Renal pelvis (tissue), 1 donor: ENCODE measurements at regions not wholly inside any gene's neighbourhood (a gene's known extent, or its start where the extent isn't known, plus 50 kb on each side); places are given as distances from the start of the nearest gene placed in this dataset.
A peak's percentile ranks its signal among the peaks of the same experiment; 100 is the strongest.
"Not testable (repeated sequence)": the region's sequence is repeated elsewhere in the genome, so short reads cannot be mapped to it uniquely, and the experiment has no call there.

Source experiments
- DNase-seq: peaks from one replicate; pipeline ENCODE4 v3.0.0-alpha.2; 2013

DNA sequence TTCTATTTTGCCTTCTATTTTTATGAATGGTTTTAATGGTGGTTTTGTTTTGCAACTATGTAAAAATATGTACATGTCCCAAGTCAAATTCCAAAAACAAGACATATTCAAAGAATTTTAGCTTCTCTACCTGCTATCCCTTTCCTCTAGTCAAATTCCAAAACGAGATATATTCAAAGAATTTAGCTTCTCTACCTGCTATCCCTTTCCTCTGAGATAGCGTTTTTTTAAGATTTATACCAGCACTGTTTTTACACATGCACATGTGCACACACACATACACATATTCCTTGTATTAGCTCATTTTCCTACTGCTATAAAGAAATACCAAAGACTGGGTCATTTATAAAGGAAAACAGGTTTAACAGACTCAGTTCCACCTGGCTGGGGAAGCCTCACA lies 199.1 kb upstream of the ARL4C start:
- no peak for DNase-seq

DNA sequence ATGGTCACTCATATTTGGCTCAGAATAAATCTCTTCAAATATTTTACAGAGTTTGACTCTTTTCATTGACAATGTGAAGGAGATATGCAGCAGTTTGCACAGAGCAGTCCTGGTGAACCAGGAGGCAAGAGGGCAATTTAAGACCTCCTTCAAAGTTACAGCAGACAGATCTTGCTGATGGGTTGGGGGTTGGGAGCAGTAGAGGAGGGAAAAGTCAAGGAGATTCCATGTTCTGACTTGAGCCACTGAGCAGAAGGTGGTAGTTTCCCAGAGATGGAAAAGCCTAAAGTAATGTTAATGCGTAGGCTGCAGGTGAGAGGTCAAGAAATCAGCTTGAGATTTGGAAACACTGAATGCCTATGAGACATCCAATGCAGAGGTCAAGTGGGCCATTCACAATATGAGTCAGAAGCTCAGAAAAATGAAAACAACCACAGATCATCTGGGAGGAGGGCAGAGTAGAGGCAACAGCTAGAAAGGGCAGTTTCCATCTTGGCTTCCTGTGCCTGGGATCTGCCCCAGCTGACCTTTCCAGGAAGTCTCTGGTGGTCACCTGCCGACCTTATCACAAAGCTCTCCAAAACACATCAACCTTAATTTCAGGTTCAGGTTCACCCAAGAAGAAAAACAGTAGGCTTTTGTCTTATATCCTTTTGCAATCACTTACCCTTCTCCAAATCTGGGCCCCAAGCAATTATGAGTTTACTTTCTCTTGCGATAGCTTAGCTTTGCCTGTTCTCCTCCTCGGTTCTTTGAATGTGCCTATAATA lies 197.5 kb upstream of the ARL4C start:
- DNase-seq: no peak

DNA sequence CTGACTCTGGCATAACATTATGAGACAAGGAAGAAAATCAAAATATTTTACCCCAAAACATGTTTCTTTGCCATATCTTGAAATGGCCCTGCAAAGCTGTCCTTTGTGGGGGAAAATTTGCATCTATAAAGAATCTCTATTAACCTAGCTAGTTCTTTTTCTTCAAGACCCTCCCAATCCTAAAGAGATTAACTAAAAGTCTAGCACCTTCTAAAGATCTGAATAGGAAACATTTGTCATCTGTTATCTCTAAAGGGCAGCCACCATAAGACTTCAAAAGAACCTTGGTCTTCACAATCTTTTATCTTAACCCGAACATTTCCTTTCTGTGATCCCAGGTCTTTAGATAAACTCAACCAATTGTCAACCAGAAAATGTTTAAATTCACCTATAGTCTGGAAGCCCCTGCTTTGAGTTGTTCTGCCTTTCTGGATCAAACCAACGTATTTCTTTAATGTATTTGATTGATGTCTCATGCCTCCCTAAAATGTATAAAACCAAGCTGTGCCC lies 196.9 kb upstream of the ARL4C start:
- DNase-seq: not testable (repeated sequence)

DNA sequence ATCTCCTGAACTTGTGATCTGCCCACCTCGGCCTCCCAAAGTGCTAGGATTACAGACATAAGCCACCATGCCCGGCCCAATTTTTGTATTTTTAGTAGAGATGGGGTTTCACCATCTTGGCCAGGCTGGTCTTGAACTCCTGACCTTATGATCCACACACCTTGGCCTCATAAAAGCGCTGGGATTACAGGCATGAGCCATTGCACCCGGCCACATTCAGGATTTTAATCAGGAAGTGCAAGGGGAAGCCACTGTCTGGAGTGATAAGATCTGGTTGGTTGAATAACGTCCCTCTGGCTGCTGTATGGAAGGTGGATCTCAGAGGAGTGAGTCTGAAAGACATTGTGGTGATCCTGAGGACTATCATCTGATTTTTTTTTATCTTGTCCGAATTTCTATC lies 196.3 kb upstream of the ARL4C start:
- DNase-seq: not testable (repeated sequence)

GRCh38 chr2:234691968-234692955 lies 195.4 kb upstream of the ARL4C start:
- no peak for DNase-seq

GRCh38 chr2:234691214-234691575 lies 194.3 kb upstream of the ARL4C start:
- no peak for DNase-seq

- peak; percentile 27 for DNase-seq
Observed at GRCh38 chr2:234690569-234691213, 193.8 kb upstream of the ARL4C start.

DNA sequence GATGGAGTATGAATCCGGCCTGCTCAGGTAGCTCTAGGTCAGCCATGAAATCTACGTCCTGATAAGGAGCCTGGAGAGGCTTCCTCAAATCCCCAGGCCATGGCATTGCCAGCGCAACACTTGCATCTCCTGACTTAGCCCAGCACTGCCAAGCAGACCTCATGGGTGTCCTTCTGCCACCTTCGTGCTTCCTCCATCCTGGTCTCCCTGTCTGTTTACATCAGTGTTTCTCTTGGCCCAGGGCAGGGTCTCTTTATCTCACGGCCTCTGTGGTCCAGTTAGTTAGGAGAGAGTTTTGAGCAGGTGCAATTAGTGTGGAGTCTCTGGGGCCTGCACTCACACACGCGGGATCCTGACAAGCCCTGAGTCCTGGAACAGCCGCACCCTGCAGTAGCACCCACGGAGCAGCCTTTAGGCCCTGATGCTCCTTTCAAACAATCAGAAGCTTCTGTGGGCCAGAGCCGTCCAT lies 193.1 kb upstream of the ARL4C start:
- DNase-seq: no peak

- no peak for DNase-seq
Observed at GRCh38 chr2:234687718-234688475, 191.0 kb upstream of the ARL4C start.

GRCh38 chr2:234686088-234686890 lies 189.4 kb upstream of the ARL4C start:
- DNase-seq: peak; percentile 70

GRCh38 chr2:234684466-234684865 lies 187.6 kb upstream of the ARL4C start:
- DNase-seq: no peak

DNA sequence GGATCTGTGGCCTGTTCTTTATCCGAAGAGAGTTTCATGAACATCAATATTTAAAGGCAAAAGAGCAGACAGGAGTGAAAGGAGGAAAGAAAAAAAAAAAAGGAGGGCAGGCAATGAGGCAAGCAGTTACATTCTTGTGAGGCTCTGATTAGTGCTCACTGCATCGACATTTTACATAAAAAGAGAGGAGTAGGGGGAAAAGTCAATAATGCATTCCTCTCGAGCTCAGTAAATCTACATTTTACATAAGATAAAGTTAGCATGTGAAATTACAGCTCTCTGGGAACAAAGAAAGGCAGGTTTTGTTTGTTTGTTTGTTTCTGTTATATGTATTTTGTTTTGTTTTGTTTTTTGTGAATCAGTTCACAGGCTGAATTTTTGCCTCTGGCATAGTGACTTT lies 187.1 kb upstream of the ARL4C start:
- no peak for DNase-seq

DNA sequence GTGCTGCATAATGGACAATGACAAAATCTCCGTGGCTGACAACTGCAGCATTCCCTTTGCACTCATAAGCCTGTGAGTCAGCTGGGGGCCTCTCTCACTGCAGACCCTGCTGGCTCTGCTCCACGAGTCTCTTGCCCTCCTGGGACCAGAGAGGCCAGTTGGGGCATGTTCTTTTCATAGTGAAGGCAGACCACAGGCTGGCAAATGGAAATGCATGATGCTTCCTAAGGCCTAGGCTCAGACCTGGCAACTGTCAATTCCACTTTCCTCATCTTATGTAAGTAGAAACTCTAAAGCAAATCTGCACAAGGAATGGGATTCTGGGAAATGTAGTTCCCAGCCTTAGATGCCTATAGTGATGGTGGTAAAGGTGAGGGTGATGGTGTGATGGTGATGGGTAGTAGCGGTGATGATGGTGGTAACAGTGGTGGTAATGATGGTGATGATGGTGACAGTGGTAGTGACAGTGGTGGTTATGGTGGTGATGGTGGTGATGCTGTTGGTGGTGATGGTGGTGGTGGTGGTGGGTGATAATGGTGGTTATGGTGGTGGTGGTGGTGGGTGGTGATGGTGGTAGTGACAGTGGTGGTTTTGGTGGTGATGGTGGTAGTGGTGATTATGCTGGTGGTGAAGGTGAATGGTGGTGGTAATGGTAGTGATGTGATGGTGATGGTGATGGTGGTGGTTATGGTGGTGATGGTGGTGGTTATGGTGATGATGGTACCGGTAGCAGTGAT lies 185.8 kb upstream of the ARL4C start:
- DNase-seq: no peak

DNA sequence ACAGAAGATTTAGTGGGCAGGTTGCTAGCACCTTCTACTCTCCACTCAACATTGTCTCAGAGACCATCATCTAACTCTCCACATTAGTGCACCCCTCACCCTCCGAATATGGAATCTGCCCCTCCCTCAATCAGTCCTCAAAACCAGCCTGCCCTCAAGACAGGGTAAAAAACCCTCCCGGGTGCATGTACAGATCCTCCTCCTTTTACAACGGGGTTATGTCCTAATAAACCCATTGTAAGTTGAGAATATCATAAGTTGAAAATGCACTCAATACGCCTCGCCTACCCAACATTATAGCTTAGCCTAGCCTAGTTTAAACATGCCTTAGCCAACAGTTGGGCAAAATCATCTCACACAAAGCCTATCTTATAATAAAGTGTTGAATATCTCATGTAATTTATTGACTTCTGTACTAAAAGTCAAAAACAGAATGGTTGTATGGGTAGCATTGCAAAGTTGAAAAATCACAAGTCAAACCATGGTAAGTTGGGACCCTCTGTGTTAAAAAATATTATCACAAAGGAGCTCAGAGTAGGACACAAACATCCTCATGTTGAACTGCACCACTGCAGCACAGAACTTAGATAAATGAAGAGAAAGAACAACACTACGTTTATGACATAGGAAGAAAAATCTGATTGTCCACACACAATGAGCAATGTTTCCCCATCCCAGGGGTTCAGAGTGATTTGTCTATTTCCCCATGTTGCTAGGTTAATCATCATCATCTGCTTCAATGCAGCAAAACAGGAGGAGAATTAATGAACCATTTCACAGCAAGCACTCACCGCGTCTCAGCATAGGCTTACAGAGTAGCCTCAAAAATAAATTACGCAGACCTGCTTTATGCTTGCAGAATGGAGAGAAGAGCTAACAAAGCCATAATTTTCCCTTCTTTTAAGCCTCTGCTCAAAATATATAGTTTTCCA lies 184.1 kb upstream of the ARL4C start:
- peak; percentile 52 for DNase-seq

- peak; percentile 33 for DNase-seq
Observed at GRCh38 chr2:234679741-234680687, 183.1 kb upstream of the ARL4C start.

DNA sequence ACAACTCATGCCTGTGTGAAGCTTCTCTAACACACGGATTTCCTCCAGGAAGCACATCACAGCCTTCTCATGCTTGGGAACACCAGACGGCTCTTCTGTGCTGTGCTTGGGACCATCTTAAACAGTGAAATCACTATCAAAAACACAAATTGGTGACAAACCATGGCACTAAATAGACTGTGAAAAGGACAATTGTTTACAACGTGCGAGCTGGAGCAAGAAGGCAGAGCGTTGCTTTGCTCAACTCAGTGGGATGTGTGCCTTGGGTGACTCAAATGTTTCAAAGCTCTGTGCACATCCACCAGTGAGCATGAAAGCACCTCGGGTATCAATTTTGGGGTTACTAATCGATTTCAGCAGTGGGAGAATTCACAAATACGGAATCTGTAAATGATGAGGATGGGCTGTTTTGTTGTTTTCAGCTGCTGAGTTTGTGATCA lies 182.4 kb upstream of the ARL4C start:
- DNase-seq: no peak

- DNase-seq: no peak
Observed at GRCh38 chr2:234678711-234679110, 181.8 kb upstream of the ARL4C start.
